ENCODE measurements at regions not wholly inside any gene's neighbourhood (a gene's known extent, or its start where the extent isn't known, plus 50 kb on each side); places are given as distances from the start of the nearest gene placed in this dataset.

DNA sequence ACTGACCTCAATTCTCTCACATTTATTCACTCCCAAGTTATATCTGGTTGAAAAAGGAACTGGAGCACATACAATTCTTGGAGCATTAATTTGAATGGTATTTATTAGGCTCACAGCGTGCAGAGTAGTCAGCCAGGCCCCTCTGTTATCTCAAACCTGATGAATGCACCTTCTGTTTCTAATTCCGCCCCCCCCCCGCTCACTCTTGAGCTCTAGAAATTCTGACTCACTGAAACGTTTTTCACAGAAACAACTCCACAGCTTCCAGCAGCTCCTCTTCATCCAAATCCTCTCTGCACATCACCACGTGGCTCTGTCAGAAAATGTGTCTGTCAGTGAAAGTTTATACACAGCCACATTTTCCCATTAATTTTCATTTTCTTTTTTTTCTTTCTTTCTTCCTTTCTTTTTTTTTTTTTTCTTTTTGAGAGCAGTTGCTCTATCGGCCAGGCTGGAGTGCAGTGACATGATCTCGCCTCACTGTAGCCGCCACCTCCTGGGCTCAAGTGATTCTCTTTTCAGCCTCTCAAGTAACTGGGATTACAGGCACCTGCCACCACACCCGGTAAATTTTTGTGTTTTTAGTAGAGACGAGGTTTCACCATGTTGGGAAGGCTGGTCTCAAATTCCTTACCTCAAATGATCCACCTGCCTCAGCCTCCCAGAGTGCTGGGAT is 109.4 kb downstream of the TBXT start:
- no peaks in the 10 kb centered on the region for H3K9me3 ChIP-seq (replicated peaks; ENCODE audit: control insufficient read depth, insufficient read depth, low read length)

More for the DNA sequence above, 109.4 kb downstream of the TBXT start:
- no peak for DNase-seq (ENCODE audit: low read depth, low spot score)
- Histone ChIP-seq H3K9me1 (replicated peaks; ENCODE audit: control insufficient read depth, extremely low read depth, insufficient read depth, low read length) (no peaks in the 10 kb centered on the region), H3K27me3 (ENCODE audit: control insufficient read depth in 2 of 2, insufficient read depth in 2 of 2, low read length in 2 of 2) (no peaks in the 10 kb centered on the region), H3K36me3 (ENCODE audit: control insufficient read depth in 2 of 2, extremely low read depth in 1 of 2, insufficient read depth in 2 of 2, low read length in 2 of 2) (no peaks in the 10 kb centered on the region), H3K4me1 (ENCODE audit: control insufficient read depth, extremely low read depth, insufficient read depth, low read length) (no peaks in the 10 kb centered on the region), H3K4me2 (ENCODE audit: insufficient read depth, low read length) (no peak overlapping the region), H3K9ac (replicated peaks; ENCODE audit: extremely low read depth, insufficient read depth, low read length) (no peak overlapping the region), H3K27ac (ENCODE audit: insufficient read depth, low read depth, low read length) (no peak overlapping the region), H3K4me3 (replicated peaks in 1 of 3; ENCODE audit: insufficient read depth in 1 of 3, low read depth in 1 of 3, low read length in 3 of 3) (no peak overlapping the region), H4K20me1 (replicated peaks; ENCODE audit: control insufficient read depth, extremely low read depth, insufficient read depth, low read length) (no peaks in the 10 kb centered on the region), H2AFZ (ENCODE audit: low read depth, low read length) (no peak overlapping the region), H3K79me2 (ENCODE audit: control insufficient read depth, insufficient read depth, low read length) (no peaks in the 10 kb centered on the region)
- POLR2A ChIA-PET, result no interaction called here
- dilution Hi-C loops (cut with MboI; ENCODE audit: extremely low pct_ligation_motif_present, low sequenced_read_pairs) (no loop called here), intact Hi-C loops (cut with micrococcal nuclease) (no loop called here)
- no TSS peak for BruUV-seq (replicated peaks)
- CTCF ChIA-PET, result no interaction called here
- TF ChIP-seq FOS (IDR thresholded peaks at IDR 0.05; ENCODE audit: borderline replicate concordance, insufficient read depth, low read length), result no peak
- TF ChIP-seq GATA2 (IDR thresholded peaks at IDR 0.05; ENCODE audit: insufficient read depth, insufficient read length, low read depth, low read length), result no peak
- TF ChIP-seq EZH2 (IDR thresholded peaks at IDR 0.05; ENCODE audit: borderline replicate concordance, low read depth, low read length, severe bottlenecking), result no peak
- TF ChIP-seq, protein P1, sequence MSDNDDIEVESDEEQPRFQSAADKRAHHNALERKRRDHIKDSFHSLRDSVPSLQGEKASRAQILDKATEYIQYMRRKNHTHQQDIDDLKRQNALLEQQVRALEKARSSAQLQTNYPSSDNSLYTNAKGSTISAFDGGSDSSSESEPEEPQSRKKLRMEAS (IDR thresholded peaks at IDR 0.05; ENCODE audit: insufficient read depth, insufficient read length), result no peak
- TF ChIP-seq POLR2A (IDR thresholded peaks at IDR 0.05; ENCODE audit: low read depth, low read length), result no peak
- TF ChIP-seq, protein P2, sequence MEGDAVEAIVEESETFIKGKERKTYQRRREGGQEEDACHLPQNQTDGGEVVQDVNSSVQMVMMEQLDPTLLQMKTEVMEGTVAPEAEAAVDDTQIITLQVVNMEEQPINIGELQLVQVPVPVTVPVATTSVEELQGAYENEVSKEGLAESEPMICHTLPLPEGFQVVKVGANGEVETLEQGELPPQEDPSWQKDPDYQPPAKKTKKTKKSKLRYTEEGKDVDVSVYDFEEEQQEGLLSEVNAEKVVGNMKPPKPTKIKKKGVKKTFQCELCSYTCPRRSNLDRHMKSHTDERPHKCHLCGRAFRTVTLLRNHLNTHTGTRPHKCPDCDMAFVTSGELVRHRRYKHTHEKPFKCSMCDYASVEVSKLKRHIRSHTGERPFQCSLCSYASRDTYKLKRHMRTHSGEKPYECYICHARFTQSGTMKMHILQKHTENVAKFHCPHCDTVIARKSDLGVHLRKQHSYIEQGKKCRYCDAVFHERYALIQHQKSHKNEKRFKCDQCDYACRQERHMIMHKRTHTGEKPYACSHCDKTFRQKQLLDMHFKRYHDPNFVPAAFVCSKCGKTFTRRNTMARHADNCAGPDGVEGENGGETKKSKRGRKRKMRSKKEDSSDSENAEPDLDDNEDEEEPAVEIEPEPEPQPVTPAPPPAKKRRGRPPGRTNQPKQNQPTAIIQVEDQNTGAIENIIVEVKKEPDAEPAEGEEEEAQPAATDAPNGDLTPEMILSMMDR (IDR thresholded peaks at IDR 0.05; ENCODE audit: extremely low read depth in 1 of 2, insufficient read depth in 1 of 2, low read depth in 1 of 2, low read length in 2 of 2), result no peak
- no peak for TF ChIP-seq MYC (IDR thresholded peaks at IDR 0.05; ENCODE audit: low read depth, low read length)
- TF ChIP-seq POLR2AphosphoS5 (IDR thresholded peaks at IDR 0.05; ENCODE audit: insufficient read depth, low read depth, low read length), result no peak
- TF ChIP-seq JUN (IDR thresholded peaks at IDR 0.05; ENCODE audit: borderline replicate concordance, insufficient read depth, insufficient read length, low read depth), result no peak
- no peak for FAIRE-seq

Data from endothelial cell of umbilical vein (primary cell).